Heart left ventricle (tissue), 13 donors: ENCODE measurements at regions not wholly inside any gene's neighbourhood (a gene's known extent, or its start where the extent isn't known, plus 50 kb on each side); places are given as distances from the start of the nearest gene placed in this dataset.

ENCODE experiments used
- CTCF ChIP-seq, 12 donors: fragments of 200-600 bp; sonication (generic) in 4 of 12; IDR thresholded peaks; one replicate each; pipeline versions ENCODE4 v1.5.0 to v1.8.0; 2018 to 2022; ENCODE audit warnings: antibody characterized with exemption in 12 of 12, mild to moderate bottlenecking in 5 of 12
- POLR2A ChIP-seq, 2 donors: fragments of 450-650 bp; IDR thresholded peaks; one replicate each; pipeline ENCODE4 v1.6.1; 2017; ENCODE audit warnings: antibody characterized with exemption in 2 of 2, mild to moderate bottlenecking in 2 of 2, moderate library complexity in 2 of 2
- donor health status: ischemic (EF 13 %, LVEDD 7.1; RV severe dilation, severe dysfunction).
- donor health status: DM: no; HTN: yes; CAD: no.
- donor health status: DM: no; HTN: no; CAD: no.
- donor health status: ischemic (EF 25% LVEDD 6.9; RV normal size, moderate dysfunction).
- donor health status: ischemic (EF 25% LVEDD 5.7; RV mildly dilated, moderate dysfunction).
- donor health status: ischemic (EF 35%, LVEDD 5.7; RV mildly dilated, moderate dysfunction).
- donor health status: nonischemic (EF 11% LVEDD 7.7; RV severe dilation, severe dysfunction).
- donor health status: DM: yes; HTN: yes; CAD: no.
- donor health status: PGD.
- donor health status: ischemic (EF 29% LVEDD 5.4; RV normal size, mild dysfunction).
- donor health status: nonischemic (EF 23%, LVEDD 6.1; RV moderate dilation, normal function).

- TF ChIP-seq POLR2A (IDR thresholded peaks at IDR 0.05) (no peak), CTCF (IDR thresholded peaks at IDR 0.05) (no peak)
These were observed 515.6 kb upstream of the NR2F2 start for GRCh38 chr15:95814908-95815307.
